Skeletal muscle satellite cell (primary cell): ENCODE measurements at regions not wholly inside any gene's neighbourhood (a gene's known extent, or its start where the extent isn't known, plus 50 kb on each side); places are given as distances from the start of the nearest gene placed in this dataset.

Experiments used
- H3K27me3 ChIP-seq: 2 replicates; pipeline ENCODE4 v1.7.0; 2013; ENCODE audit warnings: low read length; ENCODE audit not compliant: control insufficient read depth, insufficient read depth
- H3K36me3 ChIP-seq: 2 replicates; pipeline ENCODE4 v1.7.0; 2013; ENCODE audit warnings: mild to moderate bottlenecking, control low read depth, low read length; ENCODE audit not compliant: insufficient read depth
- H3K4me1 ChIP-seq: 2 replicates; pipeline ENCODE4 v1.7.0; 2013; ENCODE audit warnings: low read length; ENCODE audit not compliant: control insufficient read depth, insufficient read depth
- H3K4me2 ChIP-seq: 2 replicates; pipeline ENCODE4 v1.7.0; 2013; ENCODE audit warnings: mild to moderate bottlenecking, low read length
- H3K4me3 ChIP-seq: 2 replicates; pipeline ENCODE4 v1.7.0; 2013; ENCODE audit warnings: low read length
- H3K9ac ChIP-seq: 2 replicates; pipeline ENCODE4 v1.7.0; 2013; ENCODE audit warnings: mild to moderate bottlenecking, low read depth, low read length, moderate library complexity
- H3K9me3 ChIP-seq: replicated peaks from 2 replicates; pipeline ENCODE4 v1.7.0; 2013; ENCODE audit warnings: mild to moderate bottlenecking, control low read depth, low read length

GRCh38 chr22:48651036-48651890 lies 1176.4 kb downstream of the BRD1 start:
- peaks cover 31% of the 10 kb centered on the region for H3K9me3 ChIP-seq
- H3K4me1 ChIP-seq: no peaks in the 10 kb centered on the region
- no peak overlapping the region for H3K9ac ChIP-seq
- no peaks in the 10 kb centered on the region for H3K27me3 ChIP-seq
- no peak overlapping the region for H3K4me3 ChIP-seq
- H3K36me3 ChIP-seq: no peaks in the 10 kb centered on the region
- H3K4me2 ChIP-seq: no peak overlapping the region

GRCh38 chr22:48650323-48651035 lies 1177.2 kb downstream of the BRD1 start:
- Histone ChIP-seq H3K4me1 (no peaks in the 10 kb centered on the region), H3K4me2 (no peak overlapping the region), H3K4me3 (no peak overlapping the region), H3K27me3 (no peaks in the 10 kb centered on the region), H3K9ac (no peak overlapping the region), H3K36me3 (no peaks in the 10 kb centered on the region), H3K9me3 (peaks cover 35% of the 10 kb centered on the region)

- Histone ChIP-seq H3K27me3 (no peaks in the 10 kb centered on the region), H3K4me2 (no peak overlapping the region), H3K4me1 (no peaks in the 10 kb centered on the region), H3K36me3 (no peaks in the 10 kb centered on the region), H3K4me3 (no peak overlapping the region), H3K9me3 (peaks cover 35% of the 10 kb centered on the region), H3K9ac (no peak overlapping the region)
Measured at GRCh38 chr22:48649466-48649865, 1178.2 kb downstream of the BRD1 start.

- Histone ChIP-seq H3K36me3 (no peaks in the 10 kb centered on the region), H3K4me2 (no peak overlapping the region), H3K4me3 (no peak overlapping the region), H3K4me1 (no peaks in the 10 kb centered on the region), H3K9ac (no peak overlapping the region), H3K27me3 (no peaks in the 10 kb centered on the region), H3K9me3 (peaks cover 31% of the 10 kb centered on the region)
Measured at GRCh38 chr22:48649031-48649430, 1178.6 kb downstream of the BRD1 start.

GRCh38 chr22:48647606-48648515 lies 1179.8 kb downstream of the BRD1 start:
- H3K27me3 ChIP-seq: no peaks in the 10 kb centered on the region
- no peak overlapping the region for H3K4me2 ChIP-seq
- peaks cover 24% of the 10 kb centered on the region for H3K9me3 ChIP-seq
- no peak overlapping the region for H3K9ac ChIP-seq
- H3K4me1 ChIP-seq: no peaks in the 10 kb centered on the region
- no peak overlapping the region for H3K4me3 ChIP-seq
- no peaks in the 10 kb centered on the region for H3K36me3 ChIP-seq

GRCh38 chr22:48647051-48647450 lies 1180.6 kb downstream of the BRD1 start:
- H3K4me2 ChIP-seq: no peak overlapping the region
- no peaks in the 10 kb centered on the region for H3K36me3 ChIP-seq
- H3K9me3 ChIP-seq: peaks cover 21% of the 10 kb centered on the region
- H3K4me3 ChIP-seq: no peak overlapping the region
- H3K27me3 ChIP-seq: no peaks in the 10 kb centered on the region
- no peak overlapping the region for H3K9ac ChIP-seq
- H3K4me1 ChIP-seq: no peaks in the 10 kb centered on the region

GRCh38 chr22:48646216-48646925 lies 1181.3 kb downstream of the BRD1 start:
- no peaks in the 10 kb centered on the region for H3K36me3 ChIP-seq
- no peak overlapping the region for H3K4me2 ChIP-seq
- no peaks in the 10 kb centered on the region for H3K27me3 ChIP-seq
- no peaks in the 10 kb centered on the region for H3K4me1 ChIP-seq
- no peak overlapping the region for H3K4me3 ChIP-seq
- no peak overlapping the region for H3K9ac ChIP-seq
- peaks cover 15% of the 10 kb centered on the region for H3K9me3 ChIP-seq

- no peak overlapping the region for H3K4me2 ChIP-seq
- no peaks in the 10 kb centered on the region for H3K4me1 ChIP-seq
Measured at GRCh38 chr22:48645766-48646165, 1181.9 kb downstream of the BRD1 start.

GRCh38 chr22:48644997-48645396 lies 1182.7 kb downstream of the BRD1 start:
- Histone ChIP-seq H3K27me3 (no peaks in the 10 kb centered on the region), H3K9ac (no peak overlapping the region), H3K4me3 (no peak overlapping the region), H3K4me1 (no peaks in the 10 kb centered on the region), H3K36me3 (no peaks in the 10 kb centered on the region), H3K4me2 (no peak overlapping the region), H3K9me3 (peaks cover 15% of the 10 kb centered on the region)

More at GRCh38 chr22:48645766-48646165, 1181.9 kb downstream of the BRD1 start:
- Histone ChIP-seq H3K36me3 (no peaks in the 10 kb centered on the region), H3K9ac (no peak overlapping the region), H3K27me3 (no peaks in the 10 kb centered on the region), H3K4me3 (no peak overlapping the region), H3K9me3 (peaks cover 15% of the 10 kb centered on the region)

GRCh38 chr22:48644108-48644507 lies 1183.6 kb downstream of the BRD1 start:
- Histone ChIP-seq H3K9me3 (peaks cover 15% of the 10 kb centered on the region), H3K27me3 (no peaks in the 10 kb centered on the region), H3K9ac (no peak overlapping the region)

More at GRCh38 chr22:48644108-48644507, 1183.6 kb downstream of the BRD1 start:
- Histone ChIP-seq H3K36me3 (no peaks in the 10 kb centered on the region), H3K4me1 (no peaks in the 10 kb centered on the region), H3K4me3 (no peak overlapping the region), H3K4me2 (no peak overlapping the region)
